K562 (cell line): ENCODE measurements at regions not wholly inside any gene's neighbourhood (a gene's known extent, or its start where the extent isn't known, plus 50 kb on each side); places are given as distances from the start of the nearest gene placed in this dataset.
A peak's percentile ranks its signal among the peaks of the same experiment; 100 is the strongest.

Experiments used
- ATAC-seq: fragments of 200-7000 bp; cut with Tn5 transposase; 3 replicates; pipeline ENCODE4 v1.9.1; 2020; ENCODE audit warnings: moderate library complexity
- BruUV-seq: library from RNA; stranded (reverse); fragments of 400-500 nt; replicated peaks from 2 replicates; lab custom pipeline; 2021; lab: Mats Ljungman, UMichigan
- CTCF ChIA-PET: fragments of 300-600 bp; formaldehyde crosslinking; extraction: SDS; loops from one replicate; lab custom pipeline; 2021; ENCODE audit warnings: low intra/inter-chr PET ratio; lab: Yijun Ruan, JAX
- POLR2A ChIA-PET: fragments of 300-600, 350-650 bp; sonication (Branson Sonifier 250); formaldehyde crosslinking; extraction: SDS; loops from one replicate; lab custom pipeline; 2021; ENCODE audit warnings: antibody characterized with exemption, inconsistent platforms; lab: Yijun Ruan, JAX
- DNase-seq, 4 experiments: peaks; one replicate each; pipeline versions ENCODE4 v3.0.0 to v3.0.0-alpha.2; 2011 to 2018; ENCODE audit warnings: low spot score in 3 of 4, mixed read lengths in 3 of 4; ENCODE audit errors: extremely low read depth in 1 of 4
- FAIRE-seq: peaks from 2 replicates; lab custom pipeline; 2011; peaks lifted over from hg19 to GRCh38; lab: Jason Lieb, UNC
- H2AFZ ChIP-seq: 2 replicates; pipeline ENCODE4 v1.6.0; 2011; ENCODE audit warnings: low read depth, low read length, control low read depth, inconsistent platforms
- H3K27ac ChIP-seq: fragments of 200-600 bp; 3 replicates; pipeline ENCODE4 v1.8.0; 2011; ENCODE audit warnings: low read depth, mild to moderate bottlenecking, control low read depth, inconsistent platforms, low read length, moderate library complexity, mixed read lengths; ENCODE audit errors: extremely low read depth
- H3K27me3 ChIP-seq, 2 experiments: fragments of 300-600 bp in 1 of 2; 2 replicates in 1 of 2; 3 replicates in 1 of 2; pipeline versions ENCODE4 v1.6.0 to v1.8.0; 2011; ENCODE audit warnings: inconsistent platforms in 2 of 2, low read length in 2 of 2, mild to moderate bottlenecking in 1 of 2, mixed read lengths in 1 of 2, moderate library complexity in 1 of 2; ENCODE audit not compliant: control insufficient read depth in 2 of 2, insufficient read depth in 2 of 2
- H3K36me3 ChIP-seq: fragments of 300-600 bp; 3 replicates; pipeline ENCODE4 v1.8.0; 2011; ENCODE audit warnings: mild to moderate bottlenecking, low read length, inconsistent platforms; ENCODE audit not compliant: control insufficient read depth, insufficient read depth
- H3K4me1 ChIP-seq, 2 experiments: fragments of 200-600 bp in 1 of 2; replicated peaks in 1 of 2; 2 replicates in 1 of 2; 3 replicates in 1 of 2; pipeline versions ENCODE4 v1.5.1 to v1.8.0; 2011; ENCODE audit warnings: inconsistent platforms in 2 of 2, low read length in 2 of 2, mild to moderate bottlenecking in 1 of 2, mixed read lengths in 1 of 2, moderate library complexity in 1 of 2; ENCODE audit not compliant: control insufficient read depth in 2 of 2, insufficient read depth in 2 of 2
- H3K4me2 ChIP-seq: 2 replicates; pipeline ENCODE4 v1.6.1; 2011; ENCODE audit warnings: low read length, control low read depth, inconsistent platforms, mixed read lengths; ENCODE audit not compliant: insufficient read depth
- H3K4me3 ChIP-seq: fragments of 200-600 bp; sonication (generic), shearing (Covaris generic); 2 replicates; pipeline ENCODE4 v1.5.1; 2016; ENCODE audit warnings: control low read depth, inconsistent platforms
- H3K79me2 ChIP-seq: fragments of 200-600 bp; 3 replicates; pipeline ENCODE4 v1.8.0; 2011; ENCODE audit warnings: low read length, inconsistent platforms; ENCODE audit not compliant: control insufficient read depth, insufficient read depth
- H3K9ac ChIP-seq, 2 experiments: 2 replicates each; pipeline versions ENCODE4 v1.6.0 to v1.6.1; 2011; ENCODE audit warnings: low read depth in 2 of 2, low read length in 2 of 2, control low read depth in 1 of 2, inconsistent platforms in 1 of 2, mild to moderate bottlenecking in 1 of 2, mixed read lengths in 1 of 2; ENCODE audit not compliant: insufficient read depth in 1 of 2
- H3K9me1 ChIP-seq: one replicate; pipeline ENCODE4 v1.6.0; 2011; ENCODE audit warnings: inconsistent platforms, mild to moderate bottlenecking, low read length, moderate library complexity; ENCODE audit not compliant: control insufficient read depth, insufficient read depth
- H3K9me3 ChIP-seq: replicated peaks from 2 replicates; pipeline ENCODE4 v1.5.1; 2011; ENCODE audit warnings: low read depth, low read length, inconsistent platforms; ENCODE audit not compliant: control insufficient read depth, insufficient read depth
- H4K20me1 ChIP-seq: replicated peaks from 2 replicates; pipeline ENCODE4 v1.6.1; 2011; ENCODE audit warnings: low read length, inconsistent platforms, mixed read lengths; ENCODE audit not compliant: control insufficient read depth, insufficient read depth
- ARID2 ChIP-seq: fragments of 450-650 bp; IDR thresholded peaks from 2 replicates; pipeline ENCODE4 v1.6.1; 2017; ENCODE audit warnings: antibody characterized with exemption, mild to moderate bottlenecking
- ATF7 ChIP-seq: fragments of 450-650 bp; IDR thresholded peaks from 2 replicates; pipeline ENCODE4 v1.7.1; 2014; ENCODE audit warnings: mild to moderate bottlenecking, moderate library complexity
- BRD4 ChIP-seq: fragments of 200-600 bp; sonication (generic); IDR thresholded peaks from 2 replicates; pipeline ENCODE4 v1.6.1; 2017; ENCODE audit warnings: inconsistent platforms
- CBFB ChIP-seq: sonication (generic); formaldehyde crosslinking; IDR thresholded peaks from 2 replicates; pipeline ENCODE4 v1.4.0; 2020; ENCODE audit warnings: mild to moderate bottlenecking, missing genetic modification reagents
- COPS2 ChIP-seq: fragments of 450-650 bp; conservative IDR thresholded peaks from 2 replicates; pipeline ENCODE4 v1.6.1; 2016; ENCODE audit warnings: mild to moderate bottlenecking, moderate library complexity
- ELK3 ChIP-seq: fragments of 450-650 bp; formaldehyde crosslinking; IDR thresholded peaks from 2 replicates; pipeline ENCODE4 v1.4.0; 2020; ENCODE audit warnings: mild to moderate bottlenecking
- GTF2E2 ChIP-seq: fragments of 200-800 bp; sonication (Bioruptor generic); IDR thresholded peaks from 2 replicates; pipeline ENCODE4 v1.6.1; 2016; ENCODE audit warnings: missing genetic modification characterization, missing compliant biosample characterization
- HNRNPUL1 ChIP-seq: fragments of 200-400 bp; formaldehyde crosslinking; IDR thresholded peaks from 2 replicates; pipeline ENCODE4 v1.6.1; 2017; ENCODE audit warnings: low read length
- HOMEZ ChIP-seq: fragments of 250-450 bp; sonication (Bioruptor Pico); IDR thresholded peaks from 2 replicates; pipeline ENCODE4 v1.4.0; 2020; ENCODE audit warnings: mild to moderate bottlenecking, moderate library complexity
- L3MBTL2 ChIP-seq: fragments of 450-650 bp; IDR thresholded peaks from 2 replicates; pipeline ENCODE4 v1.6.1; 2016; ENCODE audit warnings: mild to moderate bottlenecking, moderate library complexity
- NBN ChIP-seq: fragments of 450-650 bp; IDR thresholded peaks from 2 replicates; pipeline ENCODE4 v1.6.1; 2016; ENCODE audit warnings: low read depth, mild to moderate bottlenecking
- PCBP2 ChIP-seq: fragments of 200-400 bp; formaldehyde crosslinking; IDR thresholded peaks from 2 replicates; pipeline ENCODE4 v1.6.1; 2018; ENCODE audit warnings: low read length, low read depth, mild to moderate bottlenecking, moderate library complexity; ENCODE audit not compliant: poor library complexity, severe bottlenecking
- RAD21 ChIP-seq, 2 experiments: fragments of 250-450 bp in 1 of 2; fragments of 450-650 bp in 1 of 2; sonication (Bioruptor Pico) in 1 of 2; formaldehyde crosslinking in 1 of 2; IDR thresholded peaks in 1 of 2; conservative IDR thresholded peaks in 1 of 2; 2 replicates each; pipeline versions ENCODE4 v1.4.0 to v1.8.0; 2020 to 2022; ENCODE audit warnings: mild to moderate bottlenecking in 2 of 2, moderate library complexity in 1 of 2
- RFX5 ChIP-seq: IDR thresholded peaks from 2 replicates; pipeline ENCODE4 v1.6.1; 2011; ENCODE audit warnings: low read depth, mild to moderate bottlenecking, improper control_type of control experiment, low read length
- RFX7 ChIP-seq: fragments of 250-450 bp; sonication (Bioruptor Pico); IDR thresholded peaks from 2 replicates; pipeline ENCODE4 v1.5.1; 2021; ENCODE audit warnings: mild to moderate bottlenecking
- SIX5 ChIP-seq, 2 experiments: IDR thresholded peaks; 2 replicates each; pipeline ENCODE4 v1.6.1; 2011; ENCODE audit warnings: low read length in 2 of 2, borderline replicate concordance in 1 of 2, low read depth in 1 of 2, mild to moderate bottlenecking in 1 of 2, moderate library complexity in 1 of 2; ENCODE audit not compliant: insufficient read depth in 1 of 2
- SLC30A9 ChIP-seq: fragments of 250-450 bp; sonication (Bioruptor Pico); IDR thresholded peaks from 2 replicates; pipeline ENCODE4 v1.8.0; 2022; ENCODE audit warnings: mild to moderate bottlenecking, moderate library complexity
- TBL1XR1 ChIP-seq, 2 experiments: IDR thresholded peaks; 2 replicates each; pipeline ENCODE4 v1.6.1; 2012; ENCODE audit warnings: improper control_type of control experiment in 2 of 2, low read length in 2 of 2, mild to moderate bottlenecking in 1 of 2
- ZEB2 ChIP-seq: fragments of 450-650 bp; IDR thresholded peaks from 2 replicates; pipeline ENCODE4 v1.6.1; 2016
- ZNF197 ChIP-seq: fragments of 200-800 bp; sonication (Bioruptor generic); IDR thresholded peaks from 2 replicates; pipeline ENCODE4 v1.6.1; 2016; ENCODE audit warnings: low read depth, missing genetic modification characterization, missing compliant biosample characterization
- ZNF316 ChIP-seq: fragments of 450-650 bp; IDR thresholded peaks from 2 replicates; pipeline ENCODE4 v1.6.1; 2016
- ZNF384 ChIP-seq: IDR thresholded peaks from 2 replicates; pipeline ENCODE4 v1.6.1; 2012; ENCODE audit warnings: low read depth, low read length, improper control_type of control experiment
- ZNF785 ChIP-seq: fragments of 250-450 bp; sonication (Bioruptor Pico); IDR thresholded peaks from 2 replicates; pipeline ENCODE4 v1.4.0; 2020; ENCODE audit warnings: mild to moderate bottlenecking
- WGBS: fragments of 100-300 bp; shearing (Covaris generic); methylation state at CpG from one replicate; pipeline ENCODE4 v1.1.6; 2016; ENCODE audit warnings: low coverage, mixed read lengths; ENCODE audit not compliant: insufficient coverage; ENCODE audit errors: missing lambda C conversion rate; 5-methylcytosine and 5-hydroxymethylcytosine counted together
- in situ Hi-C: fragments of 300-500 bp; cut with MboI; formaldehyde crosslinking; loops from 4 replicates; pipeline ENCODE4 v1.15.0; 2018; ENCODE audit warnings: inconsistent platforms, mixed read lengths
- intact Hi-C: fragments of 100-400 bp; cut with micrococcal nuclease; formaldehyde crosslinking; loops from 2 replicates; pipeline ENCODE4 v1.14.2; 2022

GRCh38 chr6:16004934-16005679, 123.8 kb upstream of the MYLIP start:
- Histone ChIP-seq H3K27ac (peak overlapping the region; percentile 78), H3K4me1 (peaks cover 49 to 80% of the 10 kb centered on the region in 2 experiments), H2AFZ (peak overlapping the region; percentile 78), H3K27me3 (no peaks in the 10 kb centered on the region), H4K20me1 (no peaks in the 10 kb centered on the region), H3K9me1 (no peaks in the 10 kb centered on the region), H3K4me3 (no peak overlapping the region), H3K79me2 (no peaks in the 10 kb centered on the region), H3K9ac (peak overlapping the region; percentile 30 to 48; a peak in 3 of 4 replicates), H3K36me3 (no peaks in the 10 kb centered on the region), H3K9me3 (no peaks in the 10 kb centered on the region), H3K4me2 (peak overlapping the region; percentile 71)
- intact Hi-C loops: loop anchor here (1.0 to 5.0 kb wide), 3 partner anchors 26 to 124 kb away; partner anchors contain the start of gene MYLIP
- ChIA-PET POLR2A (interaction anchor here (0.8 to 1.9 kb wide), 4 partner anchors 9 to 124 kb away, joined by 3 to 7 read pairs (median 4); partner anchors contain the start of gene MYLIP), CTCF (no interaction called here)
- peak; percentile 88 for FAIRE-seq
- DNase-seq: peak; percentile 73 to 88 (median 76)
- in situ Hi-C loops: no loop called here
- BruUV-seq: no TSS peak
- peak; percentile 83 for ATAC-seq
- 1% methylated on average over 5 of the region's 5 CpGs for WGBS
- TF ChIP-seq SIX5 (IDR thresholded peaks at IDR 0.05; ENCODE audit: borderline replicate concordance in 1 of 2, insufficient read depth in 1 of 2, low read depth in 1 of 2, low read length in 2 of 2) (no peak), ATF7 (0 out of 2 replicates have a peak, but pooled peaks have one; percentile 43), GTF2E2 (tag) (no peak), ELK3 (CRISPR knock-in tag) (no peak), ZNF316 (no peak), RFX7 (CRISPR knock-in tag) (no peak), BRD4 (no peak), ARID2 (no peak; the same call in 1 of the 2 replicates), TBL1XR1 (IDR thresholded peaks at IDR 0.05; ENCODE audit: low read length in 2 of 2) (peak in 1 of 2 experiments; percentile 85; a peak in 2 of 4 replicates), CBFB (no peak), ZNF785 (CRISPR knock-in tag) (no peak), L3MBTL2 (no peak), HNRNPUL1 (no peak), ZEB2 (peak; percentile 87), ZNF384 (no peak), PCBP2 (no peak), ZNF197 (CRISPR knock-in tag) (0 out of 2 replicates have a peak, but pooled peaks have one; percentile 27), NBN (peak; percentile 82), SLC30A9 (no peak), HOMEZ (CRISPR knock-in tag) (no peak), RAD21 (CRISPR knock-in tag; conservative IDR thresholded peaks at IDR 0.05 in 1 of 2, IDR thresholded peaks at IDR 0.05 in 1 of 2) (peak in 1 of 2 experiments; percentile 15), COPS2 (no peak), RFX5 (no peak)
